GM12875 (cell line): ENCODE measurements at regions not wholly inside any gene's neighbourhood (a gene's known extent, or its start where the extent isn't known, plus 50 kb on each side); places are given as distances from the start of the nearest gene placed in this dataset.

Source experiments
- H3K4me3 ChIP-seq: one replicate; pipeline ENCODE4 v1.5.1; 2011; ENCODE audit warnings: low read depth, low read length, control low read depth
- TF ChIP-seq, protein P1 (sequence below): IDR thresholded peaks from 2 replicates; pipeline ENCODE4 v1.5.1; 2011; ENCODE audit warnings: low read depth, mild to moderate bottlenecking, control low read depth, inconsistent platforms, low read length, moderate library complexity, borderline replicate concordance; ENCODE audit not compliant: insufficient read depth

DNA sequence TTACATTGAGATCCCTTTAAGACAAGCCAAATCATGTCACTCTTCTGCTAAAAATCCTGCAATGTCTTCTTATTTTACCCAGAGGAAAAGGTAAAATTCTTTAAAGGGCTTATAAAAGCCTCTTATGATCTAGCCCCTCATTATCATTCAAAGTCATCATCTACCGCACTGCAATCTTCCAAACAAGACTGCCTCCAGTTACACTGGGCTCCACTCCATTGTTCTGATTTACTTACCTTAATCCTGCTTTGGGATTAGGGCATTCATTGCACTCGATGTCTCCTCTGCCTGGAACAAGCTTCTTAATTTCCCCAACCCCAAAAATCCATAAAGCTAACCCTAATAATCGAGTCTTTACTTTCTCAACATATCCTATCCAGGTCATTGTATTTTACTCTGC is 269.1 kb downstream of the PCDH18 start:
- H3K4me3 ChIP-seq = no peak overlapping the region
- TF ChIP-seq, protein P1, sequence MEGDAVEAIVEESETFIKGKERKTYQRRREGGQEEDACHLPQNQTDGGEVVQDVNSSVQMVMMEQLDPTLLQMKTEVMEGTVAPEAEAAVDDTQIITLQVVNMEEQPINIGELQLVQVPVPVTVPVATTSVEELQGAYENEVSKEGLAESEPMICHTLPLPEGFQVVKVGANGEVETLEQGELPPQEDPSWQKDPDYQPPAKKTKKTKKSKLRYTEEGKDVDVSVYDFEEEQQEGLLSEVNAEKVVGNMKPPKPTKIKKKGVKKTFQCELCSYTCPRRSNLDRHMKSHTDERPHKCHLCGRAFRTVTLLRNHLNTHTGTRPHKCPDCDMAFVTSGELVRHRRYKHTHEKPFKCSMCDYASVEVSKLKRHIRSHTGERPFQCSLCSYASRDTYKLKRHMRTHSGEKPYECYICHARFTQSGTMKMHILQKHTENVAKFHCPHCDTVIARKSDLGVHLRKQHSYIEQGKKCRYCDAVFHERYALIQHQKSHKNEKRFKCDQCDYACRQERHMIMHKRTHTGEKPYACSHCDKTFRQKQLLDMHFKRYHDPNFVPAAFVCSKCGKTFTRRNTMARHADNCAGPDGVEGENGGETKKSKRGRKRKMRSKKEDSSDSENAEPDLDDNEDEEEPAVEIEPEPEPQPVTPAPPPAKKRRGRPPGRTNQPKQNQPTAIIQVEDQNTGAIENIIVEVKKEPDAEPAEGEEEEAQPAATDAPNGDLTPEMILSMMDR = no peak

DNA sequence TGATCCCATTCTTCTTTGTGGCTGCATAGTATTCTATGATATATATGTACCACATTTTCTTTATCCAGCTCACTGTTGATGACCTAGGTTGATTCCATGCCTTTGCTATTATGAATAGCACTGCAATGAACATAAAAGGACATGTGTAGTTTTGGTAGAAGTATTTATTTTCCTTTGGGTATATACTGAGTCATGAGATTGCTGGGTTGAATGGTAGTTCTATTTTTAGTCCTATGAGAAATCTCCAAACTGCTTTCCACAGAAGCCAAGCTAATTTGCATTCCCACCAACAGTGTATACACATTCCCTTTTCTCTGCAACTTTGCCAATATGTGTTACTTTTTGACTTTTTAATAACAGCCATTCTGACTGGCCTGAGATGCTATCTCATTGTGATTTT is 278.3 kb downstream of the PCDH18 start:
- H3K4me3 ChIP-seq = no peak overlapping the region
- TF ChIP-seq, protein P1 = no peak

DNA sequence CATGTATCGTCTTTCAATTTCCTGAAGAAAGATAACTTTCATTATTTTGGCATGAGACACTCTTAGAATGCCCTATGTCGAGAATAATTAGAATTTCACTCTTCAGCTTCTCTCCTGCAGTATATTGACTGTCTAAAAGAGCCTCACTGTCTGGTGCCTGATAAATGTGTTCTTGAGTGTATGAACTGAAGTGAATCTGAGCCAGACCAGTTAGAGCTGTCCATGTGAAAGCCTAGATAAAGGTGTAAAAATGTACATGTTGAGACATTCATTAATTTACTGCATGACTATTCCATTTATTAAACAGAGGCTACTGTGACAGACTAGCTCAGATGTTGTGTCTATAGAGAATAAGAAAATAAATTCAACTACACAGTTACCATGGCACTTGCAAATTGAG is 283.2 kb downstream of the PCDH18 start:
- TF ChIP-seq, protein P1 = no peak
- no peak overlapping the region for H3K4me3 ChIP-seq

DNA sequence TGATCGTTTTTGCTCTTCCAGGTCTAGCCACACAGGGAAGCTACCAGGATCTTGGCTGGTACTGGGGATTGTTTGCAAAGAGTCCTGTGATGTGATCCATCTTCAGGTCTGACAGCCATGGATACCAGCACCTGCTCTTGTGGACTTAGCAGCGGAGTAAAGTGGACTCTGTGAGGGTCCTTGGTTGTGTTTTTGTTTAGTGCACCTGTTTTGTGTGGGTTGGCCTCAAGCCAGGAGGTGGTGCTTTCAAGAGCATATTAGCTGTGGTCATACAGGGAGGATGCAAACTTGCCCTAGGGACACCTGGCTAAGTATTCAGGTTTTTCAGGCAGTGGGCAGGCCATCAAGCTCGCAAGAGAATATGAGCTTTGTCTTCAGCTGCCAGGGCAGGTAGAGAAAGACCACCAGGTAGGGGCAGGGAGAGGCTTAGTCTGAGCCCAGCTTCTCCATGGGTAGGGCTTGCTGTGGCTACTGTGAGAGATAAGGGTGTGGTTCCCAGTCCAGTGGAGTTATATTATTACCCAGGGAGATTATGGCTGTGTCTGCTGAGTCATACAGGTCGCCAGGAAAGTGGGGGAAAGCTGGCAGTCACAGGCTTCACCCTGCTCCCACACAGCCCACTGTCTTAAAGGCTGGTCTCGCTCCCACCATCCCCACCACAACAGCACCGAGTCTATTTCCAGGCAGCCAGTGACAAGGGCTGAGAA is 293.7 kb downstream of the PCDH18 start:
- TF ChIP-seq, protein P1 = no peak
- H3K4me3 ChIP-seq = no peak overlapping the region

DNA sequence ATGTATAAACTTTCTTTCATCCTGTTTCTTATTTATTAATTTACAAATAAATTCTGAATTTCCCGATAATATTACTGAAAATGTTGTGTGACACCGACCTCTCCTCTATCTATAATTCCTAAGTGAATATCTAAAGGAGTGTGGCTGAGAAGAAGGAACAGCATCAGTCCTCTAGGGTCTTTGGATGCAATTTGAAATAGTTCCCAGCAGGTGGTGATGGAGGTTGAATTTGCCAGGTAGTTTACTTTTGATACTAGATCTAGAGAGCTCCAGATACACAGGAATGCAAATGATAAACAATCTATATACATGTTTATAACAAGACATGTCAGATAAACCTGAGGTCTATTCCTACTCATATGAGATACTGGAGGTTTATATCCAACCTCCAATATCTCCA is 305.4 kb downstream of the PCDH18 start:
- no peak overlapping the region for H3K4me3 ChIP-seq
- TF ChIP-seq, protein P1 = no peak

DNA sequence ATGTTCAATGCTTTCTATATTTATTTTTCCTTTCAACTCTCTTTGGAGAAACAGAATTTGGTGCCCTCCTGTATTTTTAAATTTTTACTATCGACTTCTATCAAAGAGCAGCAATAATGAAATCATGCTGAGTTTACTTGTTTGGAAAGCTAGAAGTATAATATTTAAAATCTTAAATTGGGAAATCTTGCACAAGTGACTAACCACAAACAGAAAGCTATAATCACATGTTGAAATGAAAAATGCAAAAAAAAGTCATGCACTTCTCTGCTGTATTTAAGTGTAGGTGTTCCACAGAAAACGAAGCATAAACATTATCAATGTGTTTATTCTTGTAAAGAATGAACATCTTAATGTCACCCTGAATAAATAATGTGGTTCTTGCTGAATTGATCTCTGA is 306.1 kb downstream of the PCDH18 start:
- H3K4me3 ChIP-seq = no peak overlapping the region
- TF ChIP-seq, protein P1 = no peak

DNA sequence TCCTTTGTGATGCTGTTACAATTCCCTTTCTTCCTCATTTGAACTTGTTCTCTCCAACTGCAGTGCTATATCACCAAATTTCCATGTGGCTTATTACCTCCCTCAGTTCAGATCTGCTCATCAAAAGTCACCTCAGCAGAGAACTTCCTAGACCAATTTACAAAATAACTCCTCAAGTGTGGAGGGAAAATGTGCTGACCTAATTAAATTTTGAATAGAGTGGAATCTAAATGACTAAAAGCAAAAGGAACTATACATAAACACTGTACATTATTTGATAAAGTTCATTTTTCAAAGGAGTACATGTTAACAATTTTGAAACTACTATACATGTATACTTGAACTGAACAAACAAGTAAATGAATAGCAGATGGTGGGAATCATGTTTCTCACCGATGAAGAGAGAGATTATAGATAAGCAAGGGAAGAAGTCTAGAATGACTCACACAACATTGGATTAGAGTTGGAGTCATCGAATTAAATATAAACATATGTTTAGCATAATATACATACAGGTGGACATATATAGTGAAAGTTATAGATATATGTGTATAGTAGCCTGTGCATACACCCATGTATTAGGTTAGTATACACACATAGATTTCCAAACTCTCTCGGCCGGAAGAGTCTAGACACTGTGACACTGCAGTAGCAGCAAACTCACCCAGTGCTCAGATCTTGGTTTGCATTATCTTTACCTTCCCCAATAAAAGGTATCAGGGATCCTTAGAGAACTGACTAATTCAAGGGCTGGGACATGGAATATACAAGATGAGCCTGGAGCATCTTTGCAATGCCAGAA is 318.7 kb downstream of the PCDH18 start:
- TF ChIP-seq, protein P1 = no peak

More for the DNA sequence above, 318.7 kb downstream of the PCDH18 start:
- H3K4me3 ChIP-seq = no peak overlapping the region
